A549 (cell line): ENCODE measurements at regions not wholly inside any gene's neighbourhood (a gene's known extent, or its start where the extent isn't known, plus 50 kb on each side); places are given as distances from the start of the nearest gene placed in this dataset.
A peak's percentile ranks its signal among the peaks of the same experiment; 100 is the strongest.

Experiments used
- ATAC-seq, 2 experiments: fragments of 200-7000 bp in 1 of 2; fragments of >200 bp in 1 of 2; cut with Nextera tagmentation in 1 of 2; cut with Tn5 transposase in 1 of 2; 3 replicates each; pipeline versions ENCODE4 v1.8.0 to v1.9.1; 2018 to 2020; ENCODE audit warnings: mild to moderate bottlenecking in 1 of 2, moderate library complexity in 1 of 2
- CTCF ChIA-PET: fragments of 300-600 bp; sonication (Branson Sonifier 250); formaldehyde crosslinking; extraction: SDS; loops from one replicate; lab custom pipeline; 2021; ENCODE audit warnings: antibody characterized with exemption, inconsistent platforms; lab: Yijun Ruan, JAX
- POLR2A ChIA-PET: fragments of 350-600 bp; formaldehyde crosslinking; extraction: SDS; loops from one replicate; lab custom pipeline; 2021; ENCODE audit warnings: antibody characterized with exemption, inconsistent platforms; lab: Yijun Ruan, JAX
- DNase-seq, 2 experiments: peaks; one replicate each; pipeline versions ENCODE4 v3.0.0 to v3.0.0-alpha.2; 2011 to 2016; ENCODE audit warnings: low read depth in 1 of 2, low spot score in 1 of 2
- FAIRE-seq: peaks from 2 replicates; lab custom pipeline; 2011; peaks lifted over from hg19 to GRCh38; lab: Jason Lieb, UNC
- H3K27ac ChIP-seq, 2 experiments: fragments of >200 bp; sonication (Bioruptor Twin); formaldehyde crosslinking; 3 replicates each; pipeline ENCODE4 v1.5.1; 2016 to 2017
- H3K4me1 ChIP-seq: fragments of >200 bp; sonication (Bioruptor Twin); formaldehyde crosslinking; 3 replicates; pipeline ENCODE4 v1.6.1; 2016
- H3K4me2 ChIP-seq: fragments of >200 bp; sonication (Bioruptor Twin); formaldehyde crosslinking; 3 replicates; pipeline ENCODE4 v1.6.1; 2016
- H3K4me3 ChIP-seq: fragments of >200 bp; sonication (Bioruptor Twin); formaldehyde crosslinking; 3 replicates; pipeline ENCODE4 v1.5.1; 2016
- H3K9me3 ChIP-seq: fragments of >200 bp; sonication (Bioruptor Twin); formaldehyde crosslinking; 3 replicates; pipeline ENCODE4 v1.6.1; 2016
- BHLHE40 ChIP-seq: IDR thresholded peaks from 2 replicates; pipeline ENCODE4 v1.6.1; 2012; ENCODE audit warnings: low read depth, low read length, inconsistent platforms
- CBX2 ChIP-seq: fragments of 200-600 bp; sonication (generic); IDR thresholded peaks from 2 replicates; pipeline ENCODE4 v1.6.1; 2016; ENCODE audit warnings: low read depth, mild to moderate bottlenecking, borderline replicate concordance
- CEBPB ChIP-seq, 2 experiments: fragments of >200 bp in 1 of 2; sonication (Bioruptor Twin) in 1 of 2; formaldehyde crosslinking in 1 of 2; IDR thresholded peaks; 2 replicates each; pipeline ENCODE4 v1.6.1; 2012 to 2016
- CHD2 ChIP-seq: fragments of 150-350 bp; IDR thresholded peaks from 2 replicates; pipeline ENCODE4 v1.6.1; 2014; ENCODE audit warnings: low read length; ENCODE audit not compliant: partially characterized antibody
- EP300 ChIP-seq, 2 experiments: fragments of >200 bp; sonication (Bioruptor Twin); formaldehyde crosslinking; IDR thresholded peaks; 2 replicates in 1 of 2; 3 replicates in 1 of 2; pipeline ENCODE4 v1.6.1; 2016 to 2017
- ESRRA ChIP-seq: fragments of 150-350 bp; IDR thresholded peaks from 2 replicates; pipeline ENCODE4 v1.6.1; 2014; ENCODE audit warnings: mild to moderate bottlenecking, low read length, borderline replicate concordance
- FOXS1 ChIP-seq: fragments of 250-450 bp; sonication (Bioruptor Pico); IDR thresholded peaks from 2 replicates; pipeline ENCODE4 v1.5.0; 2020; ENCODE audit warnings: mild to moderate bottlenecking, moderate library complexity
- HOXA7 ChIP-seq: fragments of 250-450 bp; sonication (Bioruptor Pico); IDR thresholded peaks from 2 replicates; pipeline ENCODE4 v1.5.0; 2020; ENCODE audit warnings: mild to moderate bottlenecking, moderate library complexity
- HOXB13 ChIP-seq: fragments of 250-450 bp; sonication (Bioruptor Pico); IDR thresholded peaks from 2 replicates; pipeline ENCODE4 v1.5.0; 2020; ENCODE audit warnings: low read depth, mild to moderate bottlenecking, moderate library complexity
- JUN ChIP-seq, 2 experiments: fragments of >200 bp; sonication (Bioruptor Twin); formaldehyde crosslinking; IDR thresholded peaks; 2 replicates in 1 of 2; 3 replicates in 1 of 2; pipeline ENCODE4 v1.6.1; 2016 to 2017
- KDM1A ChIP-seq: fragments of 200-600 bp; sonication (generic); IDR thresholded peaks from 2 replicates; pipeline ENCODE4 v1.6.1; 2016; ENCODE audit warnings: low read depth, mild to moderate bottlenecking
- NR3C1 ChIP-seq: fragments of >200 bp; sonication (Bioruptor Twin); formaldehyde crosslinking; IDR thresholded peaks from 3 replicates; pipeline ENCODE4 v1.6.1; 2017
- RAD21 ChIP-seq, 2 experiments: fragments of >200 bp in 1 of 2; sonication (Bioruptor Twin) in 1 of 2; formaldehyde crosslinking in 1 of 2; IDR thresholded peaks in 1 of 2; conservative IDR thresholded peaks in 1 of 2; 2 replicates in 1 of 2; 3 replicates in 1 of 2; pipeline ENCODE4 v1.6.1; 2012 to 2018; ENCODE audit warnings: inconsistent platforms in 1 of 2
- RNF2 ChIP-seq: fragments of 200-600 bp; sonication (generic); IDR thresholded peaks from 2 replicates; pipeline ENCODE4 v1.6.1; 2016; ENCODE audit warnings: low read depth, mild to moderate bottlenecking, antibody characterized with exemption, moderate library complexity, borderline replicate concordance
- SMC3 ChIP-seq: fragments of >200 bp; sonication (Bioruptor Twin); formaldehyde crosslinking; IDR thresholded peaks from 3 replicates; pipeline ENCODE4 v1.6.1; 2018; ENCODE audit warnings: inconsistent platforms
- SREBF2 ChIP-seq: fragments of 450-650 bp; IDR thresholded peaks from 2 replicates; pipeline ENCODE4 v1.6.1; 2014; ENCODE audit warnings: mild to moderate bottlenecking, moderate library complexity
- ZC3H11A ChIP-seq: fragments of 450-650 bp; IDR thresholded peaks from 2 replicates; pipeline ENCODE4 v1.6.1; 2014; ENCODE audit warnings: antibody characterized with exemption, mild to moderate bottlenecking
- WGBS: methylation state at CpG from one replicate; pipeline ENCODE4 v1.1.6; 2017; ENCODE audit errors: missing lambda C conversion rate; 5-methylcytosine and 5-hydroxymethylcytosine counted together
- TF ChIP-seq, protein P1 (sequence below): IDR thresholded peaks from 2 replicates; pipeline ENCODE4 v1.6.1; 2012
- TF ChIP-seq, protein P2 (sequence below): IDR thresholded peaks from 2 replicates; pipeline ENCODE4 v1.6.1; 2012
- TF ChIP-seq, protein P3 (sequence below): fragments of >200 bp; sonication (Bioruptor Twin); formaldehyde crosslinking; IDR thresholded peaks from 3 replicates; pipeline ENCODE4 v1.5.1; 2016
- TF ChIP-seq, protein P4 (sequence below): fragments of 200-600 bp; sonication (generic); IDR thresholded peaks from 2 replicates; pipeline ENCODE4 v1.6.1; 2016; ENCODE audit warnings: antibody characterized with exemption, mild to moderate bottlenecking, moderate library complexity

DNA sequence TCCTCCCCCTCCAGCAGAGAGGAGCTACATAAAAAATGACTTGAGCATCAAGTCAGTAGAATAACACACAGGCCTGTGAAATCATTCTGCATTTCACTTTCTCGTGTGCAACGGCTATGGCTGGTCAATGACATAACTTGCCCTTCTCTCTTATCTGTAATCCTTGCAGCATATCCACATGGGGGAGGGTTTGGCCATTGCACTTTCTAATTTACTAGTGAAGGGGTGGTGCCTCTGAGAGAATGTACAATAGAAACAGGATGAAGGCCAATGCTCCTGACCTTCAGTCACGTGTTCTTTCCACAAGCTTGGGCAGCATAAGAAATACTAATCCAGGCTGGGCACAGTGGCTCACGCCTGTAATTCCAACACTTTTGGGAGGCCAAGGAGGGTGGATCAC is 641.0 kb upstream of the ARGLU1 start:
- H3K9me3 ChIP-seq, result no peaks in the 10 kb centered on the region
- TF ChIP-seq, protein P1, sequence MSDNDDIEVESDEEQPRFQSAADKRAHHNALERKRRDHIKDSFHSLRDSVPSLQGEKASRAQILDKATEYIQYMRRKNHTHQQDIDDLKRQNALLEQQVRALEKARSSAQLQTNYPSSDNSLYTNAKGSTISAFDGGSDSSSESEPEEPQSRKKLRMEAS, result no peak
- TF ChIP-seq CHD2 (no peak), KDM1A (no peak), JUN (IDR thresholded peaks at IDR 0.05) (no peak), ESRRA (no peak), CEBPB (IDR thresholded peaks at IDR 0.05) (no peak), RNF2 (no peak)
- TF ChIP-seq, protein P2, sequence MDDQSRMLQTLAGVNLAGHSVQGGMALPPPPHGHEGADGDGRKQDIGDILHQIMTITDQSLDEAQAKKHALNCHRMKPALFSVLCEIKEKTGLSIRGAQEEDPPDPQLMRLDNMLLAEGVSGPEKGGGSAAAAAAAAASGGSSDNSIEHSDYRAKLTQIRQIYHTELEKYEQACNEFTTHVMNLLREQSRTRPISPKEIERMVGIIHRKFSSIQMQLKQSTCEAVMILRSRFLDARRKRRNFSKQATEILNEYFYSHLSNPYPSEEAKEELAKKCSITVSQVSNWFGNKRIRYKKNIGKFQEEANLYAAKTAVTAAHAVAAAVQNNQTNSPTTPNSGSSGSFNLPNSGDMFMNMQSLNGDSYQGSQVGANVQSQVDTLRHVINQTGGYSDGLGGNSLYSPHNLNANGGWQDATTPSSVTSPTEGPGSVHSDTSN, result no peak
- ATAC-seq, result no peak
- ChIA-PET CTCF (interaction anchor here (3.3 kb wide), 1 partner anchor 8 kb away, joined by 10 read pairs; no protein-coding TSS in a partner anchor), POLR2A (no interaction called here)
- no peak overlapping the region for H3K27ac ChIP-seq
- no peaks in the 10 kb centered on the region for H3K4me1 ChIP-seq
- WGBS, result 9% methylated on average over 4 of the region's 4 CpGs
- DNase-seq, result no peak
- no peak overlapping the region for H3K4me3 ChIP-seq
- no peak overlapping the region for H3K4me2 ChIP-seq
- no peak for FAIRE-seq

DNA sequence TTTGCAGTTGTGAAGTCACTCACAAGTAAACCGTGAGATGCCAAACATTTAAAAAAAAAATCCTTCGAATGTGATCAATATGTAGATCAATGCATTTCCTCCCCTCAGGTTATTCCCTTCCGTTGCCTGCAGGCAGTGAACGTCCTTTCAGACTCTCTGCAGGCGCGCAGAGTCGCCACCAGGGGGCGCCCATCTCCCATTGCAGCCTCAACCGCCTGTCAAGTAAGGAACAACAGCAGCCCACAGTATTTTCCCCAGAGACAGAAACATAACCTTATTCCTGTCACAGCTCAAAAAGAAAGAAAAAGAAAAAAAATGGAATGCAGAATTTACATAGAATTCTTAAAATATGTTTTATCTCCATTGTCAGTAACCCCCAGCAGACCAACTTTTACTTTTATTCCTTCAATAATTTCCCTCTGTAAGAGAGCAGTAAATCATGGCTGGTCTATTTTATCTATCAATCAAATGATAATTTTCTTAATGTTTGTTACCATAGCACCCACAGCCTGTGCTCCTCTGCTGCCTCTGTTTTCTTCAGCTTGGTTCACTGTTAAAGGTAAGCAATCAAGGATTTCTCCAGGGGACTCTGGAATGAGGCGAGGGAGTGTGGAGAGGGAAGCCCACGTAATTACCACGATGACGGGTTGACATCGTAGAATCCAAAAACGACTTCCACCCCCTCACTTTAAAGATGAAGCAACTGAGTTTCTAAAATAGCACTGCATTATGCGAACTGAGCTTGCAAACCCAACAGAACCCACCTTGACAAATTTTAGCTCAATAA is 637.6 kb upstream of the ARGLU1 start:
- 19% methylated on average over 14 of the region's 16 CpGs for WGBS
- peak; percentile 19 to 45 for DNase-seq
- TF ChIP-seq CBX2 (no peak), HOXA7 (CRISPR knock-in tag) (no peak), RAD21 (conservative IDR thresholded peaks at IDR 0.05 in 1 of 2, IDR thresholded peaks at IDR 0.05 in 1 of 2) (peak; percentile 48 to 61; a peak in 3 of 5 replicates), SMC3 (peak; percentile 35; the same call in 2 of the 3 replicates), FOXS1 (CRISPR knock-in tag) (no peak)
- TF ChIP-seq, protein P3, sequence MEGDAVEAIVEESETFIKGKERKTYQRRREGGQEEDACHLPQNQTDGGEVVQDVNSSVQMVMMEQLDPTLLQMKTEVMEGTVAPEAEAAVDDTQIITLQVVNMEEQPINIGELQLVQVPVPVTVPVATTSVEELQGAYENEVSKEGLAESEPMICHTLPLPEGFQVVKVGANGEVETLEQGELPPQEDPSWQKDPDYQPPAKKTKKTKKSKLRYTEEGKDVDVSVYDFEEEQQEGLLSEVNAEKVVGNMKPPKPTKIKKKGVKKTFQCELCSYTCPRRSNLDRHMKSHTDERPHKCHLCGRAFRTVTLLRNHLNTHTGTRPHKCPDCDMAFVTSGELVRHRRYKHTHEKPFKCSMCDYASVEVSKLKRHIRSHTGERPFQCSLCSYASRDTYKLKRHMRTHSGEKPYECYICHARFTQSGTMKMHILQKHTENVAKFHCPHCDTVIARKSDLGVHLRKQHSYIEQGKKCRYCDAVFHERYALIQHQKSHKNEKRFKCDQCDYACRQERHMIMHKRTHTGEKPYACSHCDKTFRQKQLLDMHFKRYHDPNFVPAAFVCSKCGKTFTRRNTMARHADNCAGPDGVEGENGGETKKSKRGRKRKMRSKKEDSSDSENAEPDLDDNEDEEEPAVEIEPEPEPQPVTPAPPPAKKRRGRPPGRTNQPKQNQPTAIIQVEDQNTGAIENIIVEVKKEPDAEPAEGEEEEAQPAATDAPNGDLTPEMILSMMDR, result peak; percentile 68
- Histone ChIP-seq H3K4me3 (no peak overlapping the region), H3K27ac (no peak overlapping the region), H3K4me1 (no peaks in the 10 kb centered on the region), H3K4me2 (no peak overlapping the region), H3K9me3 (no peaks in the 10 kb centered on the region)
- ChIA-PET CTCF (interaction anchor here (0.6 to 1.2 kb wide), 2 partner anchors 30 to 950 kb away, joined by 3 read pairs; no protein-coding TSS in a partner anchor), POLR2A (no interaction called here)
- FAIRE-seq, result no peak
- peak; percentile 90 to 94 for ATAC-seq

DNA sequence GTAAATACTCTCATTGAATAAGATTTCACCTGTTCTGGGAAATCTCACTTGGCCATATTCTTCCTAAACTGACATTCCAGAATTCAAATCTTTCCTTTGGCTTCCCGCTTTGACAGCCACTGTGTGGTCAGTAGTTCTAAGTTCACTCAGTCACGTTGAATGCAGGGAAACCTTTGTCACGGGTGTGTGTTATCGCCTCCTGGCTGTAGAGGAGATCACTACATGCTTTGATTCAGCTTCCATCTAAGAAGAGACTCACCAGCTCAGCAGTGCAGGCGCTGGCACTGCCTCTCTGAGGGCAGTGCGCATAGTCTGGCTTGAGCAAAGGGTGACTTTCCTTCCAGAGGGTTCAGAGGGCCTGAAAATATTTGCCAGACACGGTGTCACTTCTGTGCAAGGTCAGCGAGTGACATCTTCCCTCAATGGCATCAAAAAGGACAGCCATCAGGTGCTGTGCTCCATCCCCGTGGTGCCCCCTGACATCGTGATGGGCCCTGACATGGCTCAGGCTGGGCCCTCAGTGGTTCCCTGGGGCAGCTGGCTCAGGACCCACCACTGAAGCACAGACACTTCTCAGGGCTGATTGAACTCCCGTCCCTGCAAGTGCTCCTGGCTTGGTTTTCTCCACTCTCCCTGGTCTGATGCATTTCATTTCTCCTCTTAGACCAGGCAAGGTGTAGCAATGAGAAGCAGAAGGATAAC is 635.4 kb upstream of the ARGLU1 start:
- no peak overlapping the region for H3K27ac ChIP-seq
- H3K4me2 ChIP-seq, result no peak overlapping the region
- no peak overlapping the region for H3K4me3 ChIP-seq
- H3K9me3 ChIP-seq, result no peaks in the 10 kb centered on the region
- CTCF ChIA-PET, result interaction anchor here (1.1 to 1.3 kb wide), 2 partner anchors 664 to 953 kb away, joined by 3 read pairs; no protein-coding TSS in a partner anchor
- no peaks in the 10 kb centered on the region for H3K4me1 ChIP-seq
- ATAC-seq, result peak in 1 of 2 experiments; percentile 62; a peak in 3 of 6 replicates
- no peak for FAIRE-seq
- peak; percentile 5 to 29 for DNase-seq
- POLR2A ChIA-PET, result no interaction called here
- 7% methylated on average over 6 of the region's 11 CpGs for WGBS
- TF ChIP-seq NR3C1 (no peak), CBX2 (no peak), EP300 (IDR thresholded peaks at IDR 0.05) (no peak), HOXA7 (CRISPR knock-in tag) (no peak), SREBF2 (no peak), ZC3H11A (no peak), CEBPB (IDR thresholded peaks at IDR 0.05) (no peak), HOXB13 (CRISPR knock-in tag) (no peak), BHLHE40 (no peak), KDM1A (no peak)
- TF ChIP-seq, protein P4, sequence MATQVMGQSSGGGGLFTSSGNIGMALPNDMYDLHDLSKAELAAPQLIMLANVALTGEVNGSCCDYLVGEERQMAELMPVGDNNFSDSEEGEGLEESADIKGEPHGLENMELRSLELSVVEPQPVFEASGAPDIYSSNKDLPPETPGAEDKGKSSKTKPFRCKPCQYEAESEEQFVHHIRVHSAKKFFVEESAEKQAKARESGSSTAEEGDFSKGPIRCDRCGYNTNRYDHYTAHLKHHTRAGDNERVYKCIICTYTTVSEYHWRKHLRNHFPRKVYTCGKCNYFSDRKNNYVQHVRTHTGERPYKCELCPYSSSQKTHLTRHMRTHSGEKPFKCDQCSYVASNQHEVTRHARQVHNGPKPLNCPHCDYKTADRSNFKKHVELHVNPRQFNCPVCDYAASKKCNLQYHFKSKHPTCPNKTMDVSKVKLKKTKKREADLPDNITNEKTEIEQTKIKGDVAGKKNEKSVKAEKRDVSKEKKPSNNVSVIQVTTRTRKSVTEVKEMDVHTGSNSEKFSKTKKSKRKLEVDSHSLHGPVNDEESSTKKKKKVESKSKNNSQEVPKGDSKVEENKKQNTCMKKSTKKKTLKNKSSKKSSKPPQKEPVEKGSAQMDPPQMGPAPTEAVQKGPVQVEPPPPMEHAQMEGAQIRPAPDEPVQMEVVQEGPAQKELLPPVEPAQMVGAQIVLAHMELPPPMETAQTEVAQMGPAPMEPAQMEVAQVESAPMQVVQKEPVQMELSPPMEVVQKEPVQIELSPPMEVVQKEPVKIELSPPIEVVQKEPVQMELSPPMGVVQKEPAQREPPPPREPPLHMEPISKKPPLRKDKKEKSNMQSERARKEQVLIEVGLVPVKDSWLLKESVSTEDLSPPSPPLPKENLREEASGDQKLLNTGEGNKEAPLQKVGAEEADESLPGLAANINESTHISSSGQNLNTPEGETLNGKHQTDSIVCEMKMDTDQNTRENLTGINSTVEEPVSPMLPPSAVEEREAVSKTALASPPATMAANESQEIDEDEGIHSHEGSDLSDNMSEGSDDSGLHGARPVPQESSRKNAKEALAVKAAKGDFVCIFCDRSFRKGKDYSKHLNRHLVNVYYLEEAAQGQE, result no peak
- TF ChIP-seq, protein P2, result no peak
